K562 (cell line): ENCODE measurements at regions not wholly inside any gene's neighbourhood (a gene's known extent, or its start where the extent isn't known, plus 50 kb on each side); places are given as distances from the start of the nearest gene placed in this dataset.

Experiments used
- CTCF ChIP-seq, 3 experiments: IDR thresholded peaks in 2 of 3; conservative IDR thresholded peaks in 1 of 3; 2 replicates each; pipeline ENCODE4 v1.5.1; 2011 to 2012; ENCODE audit warnings: low read length in 3 of 3, mild to moderate bottlenecking in 3 of 3, control low read depth in 2 of 3, improper control_type of control experiment in 1 of 3, inconsistent platforms in 1 of 3, low read depth in 1 of 3, mixed read lengths in 1 of 3, moderate library complexity in 1 of 3; ENCODE audit not compliant: insufficient read depth in 2 of 3
- ETS1 ChIP-seq: conservative IDR thresholded peaks from 2 replicates; pipeline ENCODE4 v1.6.1; 2011; ENCODE audit warnings: low read depth, mild to moderate bottlenecking, low read length; ENCODE audit not compliant: control insufficient read depth
- EZH2 ChIP-seq: IDR thresholded peaks from 2 replicates; pipeline ENCODE4 v1.6.1; 2012; ENCODE audit warnings: low read depth, mild to moderate bottlenecking, inconsistent platforms, low read length, borderline replicate concordance
- REST ChIP-seq, 2 experiments: fragments of 450-650 bp; formaldehyde crosslinking in 1 of 2; IDR thresholded peaks; 2 replicates each; pipeline versions ENCODE4 v1.4.0 to v1.6.1; 2014 to 2020; ENCODE audit warnings: mild to moderate bottlenecking in 2 of 2, borderline replicate concordance in 1 of 2, low read depth in 1 of 2

GRCh38 chr11:10998674-10999073 is 140.8 kb upstream of the ZBED5 start:
- TF ChIP-seq REST (IDR thresholded peaks at IDR 0.05; ENCODE audit: borderline replicate concordance): no peak
- no peak for TF ChIP-seq REST (CRISPR knock-in tag; IDR thresholded peaks at IDR 0.05; ENCODE audit: low read depth)
- TF ChIP-seq EZH2: no peak
- no peak for TF ChIP-seq ETS1
- no peak for TF ChIP-seq CTCF (IDR thresholded peaks at IDR 0.05 in 2 of 3, conservative IDR thresholded peaks at IDR 0.05 in 1 of 3; ENCODE audit: insufficient read depth in 2 of 3, low read depth in 1 of 3, low read length in 3 of 3)
